ENCODE measurements at regions not wholly inside any gene's neighbourhood (a gene's known extent, or its start where the extent isn't known, plus 50 kb on each side); places are given as distances from the start of the nearest gene placed in this dataset.

DNA sequence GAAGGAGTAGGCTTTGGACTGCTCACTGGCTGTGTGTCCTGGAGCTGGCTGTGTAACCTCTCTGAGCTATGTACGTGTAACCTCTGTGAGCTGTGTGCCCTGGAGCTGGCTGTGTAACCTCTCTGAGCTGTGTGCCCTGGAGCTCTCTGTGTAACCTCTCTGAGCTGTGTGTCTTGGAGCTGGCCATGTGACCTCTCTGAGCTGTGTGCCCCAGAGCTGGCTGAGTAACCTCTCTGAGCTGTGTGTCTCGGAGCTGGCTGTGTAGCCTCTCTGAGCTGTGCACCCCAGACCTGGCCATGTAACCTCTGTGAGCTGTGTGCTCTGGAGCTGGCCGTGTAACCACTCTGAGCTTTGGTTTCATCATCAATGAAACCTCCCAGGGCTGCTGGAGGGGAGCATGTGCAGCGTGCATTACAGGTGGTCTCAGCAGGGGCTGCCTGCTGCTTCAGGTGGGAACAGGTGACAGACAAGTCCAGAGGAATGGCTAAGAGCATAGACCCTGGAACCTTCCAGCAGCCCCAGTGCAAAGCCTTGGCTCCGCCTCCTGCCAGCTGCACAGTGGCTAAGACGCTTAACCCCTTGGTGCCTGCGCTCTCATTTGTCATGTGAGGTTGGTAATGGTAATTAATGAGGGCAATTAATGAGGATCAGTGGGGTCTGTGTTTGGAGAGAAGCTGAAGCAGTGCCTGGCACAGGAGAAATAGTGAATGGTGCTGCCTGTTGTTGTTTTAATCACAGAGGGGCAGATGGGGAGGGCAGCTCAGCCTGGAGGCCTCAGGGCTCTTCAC lies 86.7 kb downstream of the KATNIP start:
- no peaks in the 10 kb centered on the region for H3K9me3 Mint-ChIP-seq
- H3K27ac Mint-ChIP-seq: no peak overlapping the region
- no peaks in the 10 kb centered on the region for H3K4me1 ChIP-seq (ENCODE audit: control insufficient read depth, insufficient read depth, low read length)
- H3K9ac ChIP-seq (ENCODE audit: extremely low read depth, low read length, poor library complexity, severe bottlenecking): no peak overlapping the region
- H3K27me3 Mint-ChIP-seq (ENCODE audit: insufficient read depth): no peaks in the 10 kb centered on the region
- H3K4me3 ChIP-seq (ENCODE audit: low read length): no peak overlapping the region
- no peak overlapping the region for H3K27ac ChIP-seq (ENCODE audit: low read depth, low read length)
- H3K27me3 ChIP-seq (ENCODE audit: control insufficient read depth, insufficient read depth, low read length, poor library complexity, severe bottlenecking): no peaks in the 10 kb centered on the region
- 81 to 85% methylated on average over 5 to 7 of the region's 7 CpGs for WGBS, 2 experiments (ENCODE audit: insufficient coverage in 1 of 2, insufficient read length in 1 of 2)
- no peak for DNase-seq
- TF ChIP-seq, protein P1, sequence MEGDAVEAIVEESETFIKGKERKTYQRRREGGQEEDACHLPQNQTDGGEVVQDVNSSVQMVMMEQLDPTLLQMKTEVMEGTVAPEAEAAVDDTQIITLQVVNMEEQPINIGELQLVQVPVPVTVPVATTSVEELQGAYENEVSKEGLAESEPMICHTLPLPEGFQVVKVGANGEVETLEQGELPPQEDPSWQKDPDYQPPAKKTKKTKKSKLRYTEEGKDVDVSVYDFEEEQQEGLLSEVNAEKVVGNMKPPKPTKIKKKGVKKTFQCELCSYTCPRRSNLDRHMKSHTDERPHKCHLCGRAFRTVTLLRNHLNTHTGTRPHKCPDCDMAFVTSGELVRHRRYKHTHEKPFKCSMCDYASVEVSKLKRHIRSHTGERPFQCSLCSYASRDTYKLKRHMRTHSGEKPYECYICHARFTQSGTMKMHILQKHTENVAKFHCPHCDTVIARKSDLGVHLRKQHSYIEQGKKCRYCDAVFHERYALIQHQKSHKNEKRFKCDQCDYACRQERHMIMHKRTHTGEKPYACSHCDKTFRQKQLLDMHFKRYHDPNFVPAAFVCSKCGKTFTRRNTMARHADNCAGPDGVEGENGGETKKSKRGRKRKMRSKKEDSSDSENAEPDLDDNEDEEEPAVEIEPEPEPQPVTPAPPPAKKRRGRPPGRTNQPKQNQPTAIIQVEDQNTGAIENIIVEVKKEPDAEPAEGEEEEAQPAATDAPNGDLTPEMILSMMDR (conservative IDR thresholded peaks at IDR 0.05): no peak
- no peak overlapping the region for H3K4me3 Mint-ChIP-seq
- peaks cover 2% of the 10 kb centered on the region for H3K4me1 Mint-ChIP-seq
- H3K36me3 ChIP-seq (ENCODE audit: control insufficient read depth, insufficient read depth, low read length): peaks cover 12% of the 10 kb centered on the region
- peaks cover 18% of the 10 kb centered on the region for H3K36me3 Mint-ChIP-seq (ENCODE audit: low read depth)
- H3K9me3 ChIP-seq (ENCODE audit: control insufficient read depth, low read length): no peaks in the 10 kb centered on the region

DNA sequence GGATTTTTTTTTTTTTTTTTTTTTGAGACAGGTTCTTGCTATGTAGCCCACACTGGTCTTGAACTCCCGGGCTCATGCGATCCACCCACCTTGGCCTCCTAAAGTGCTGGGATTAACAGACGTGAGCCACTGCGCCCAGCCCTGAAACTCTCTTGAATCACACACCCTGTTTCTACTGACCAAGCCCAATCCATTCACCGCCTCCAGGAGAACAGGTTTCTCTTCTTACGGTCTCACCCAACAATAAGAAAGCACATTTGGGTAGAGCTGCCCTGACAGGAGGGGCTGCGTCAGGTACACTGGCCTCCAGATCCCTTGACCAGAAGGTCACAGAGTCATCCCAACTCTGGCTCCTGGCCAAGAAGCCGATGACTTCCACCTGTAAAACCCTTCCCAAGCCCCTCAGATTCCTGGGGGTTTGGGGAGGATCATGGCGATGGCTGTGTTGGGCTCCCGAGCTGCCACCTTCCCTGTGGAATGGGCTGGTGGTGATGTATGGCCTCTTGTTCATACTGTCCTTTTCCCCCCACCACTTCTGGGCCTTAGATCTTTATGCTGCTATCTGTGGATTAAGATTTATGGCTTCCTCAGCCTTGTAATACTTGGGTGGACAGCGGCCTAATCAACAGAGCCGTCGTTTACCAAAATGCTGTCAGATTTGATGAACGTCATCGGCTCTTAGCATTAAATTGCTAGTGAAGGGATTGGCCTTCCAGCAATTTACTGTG lies 89.1 kb downstream of the KATNIP start:
- Mint-ChIP-seq H3K4me3 (no peak overlapping the region), H3K9me3 (peaks cover 2% of the 10 kb centered on the region), H3K27me3 (ENCODE audit: insufficient read depth) (no peaks in the 10 kb centered on the region), H3K36me3 (ENCODE audit: low read depth) (peaks cover 16% of the 10 kb centered on the region), H3K27ac (no peak overlapping the region), H3K4me1 (peaks cover 2% of the 10 kb centered on the region)
- H3K9me3 ChIP-seq (ENCODE audit: control insufficient read depth, low read length): no peaks in the 10 kb centered on the region
- peak overlapping the region; percentile 7 for H3K27ac ChIP-seq (ENCODE audit: low read depth, low read length)
- H3K4me3 ChIP-seq (ENCODE audit: low read length): no peak overlapping the region
- WGBS, 2 experiments (ENCODE audit: insufficient coverage in 1 of 2, insufficient read length in 1 of 2): 93 to 99% methylated on average over 12 to 15 of the region's 15 CpGs
- H3K27me3 ChIP-seq (ENCODE audit: control insufficient read depth, insufficient read depth, low read length, poor library complexity, severe bottlenecking): no peaks in the 10 kb centered on the region
- peaks cover 9% of the 10 kb centered on the region for H3K36me3 ChIP-seq (ENCODE audit: control insufficient read depth, insufficient read depth, low read length)
- TF ChIP-seq, protein P1 (conservative IDR thresholded peaks at IDR 0.05): no peak
- DNase-seq: no peak
- no peaks in the 10 kb centered on the region for H3K4me1 ChIP-seq (ENCODE audit: control insufficient read depth, insufficient read depth, low read length)
- no peak overlapping the region for H3K9ac ChIP-seq (ENCODE audit: extremely low read depth, low read length, poor library complexity, severe bottlenecking)

DNA sequence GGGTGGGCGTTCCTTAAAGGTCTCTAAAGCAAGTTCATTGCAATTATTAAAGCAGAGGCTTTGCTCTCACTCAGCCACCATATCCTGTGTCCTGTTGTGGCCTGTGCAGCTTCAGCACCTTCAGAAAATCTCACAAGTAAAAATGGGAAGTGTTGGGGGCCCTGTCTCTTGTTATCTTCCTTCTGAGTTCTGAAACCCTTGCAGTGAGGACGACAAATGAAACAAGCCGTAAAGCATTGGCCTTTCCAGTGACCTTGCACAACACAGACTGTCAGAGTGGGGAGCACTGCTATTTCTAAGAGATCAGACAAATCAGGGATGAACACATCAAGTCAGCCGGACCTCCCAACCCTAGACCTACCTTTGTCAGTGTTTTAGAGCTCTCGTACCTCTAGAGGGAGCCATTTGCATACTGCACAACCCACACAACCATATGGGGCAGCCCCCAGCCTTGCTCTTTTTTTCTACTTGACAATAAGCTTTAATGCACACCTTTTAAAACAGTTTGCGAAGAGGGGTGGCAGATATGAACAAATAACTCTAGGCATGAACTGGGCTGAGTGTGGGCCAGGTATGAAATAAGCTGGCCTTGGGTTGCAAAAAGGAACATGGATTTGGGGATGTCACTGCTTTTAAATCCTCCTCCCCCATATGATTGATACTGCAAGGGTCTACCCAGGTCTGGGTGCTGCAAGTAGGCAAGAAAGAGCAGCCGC lies 89.8 kb downstream of the KATNIP start:
- H3K27ac ChIP-seq (ENCODE audit: low read depth, low read length): peak overlapping the region; percentile 7
- no peak overlapping the region for H3K9ac ChIP-seq (ENCODE audit: extremely low read depth, low read length, poor library complexity, severe bottlenecking)
- no peaks in the 10 kb centered on the region for H3K27me3 Mint-ChIP-seq (ENCODE audit: insufficient read depth)
- H3K4me3 ChIP-seq (ENCODE audit: low read length): no peak overlapping the region
- H3K4me1 ChIP-seq (ENCODE audit: control insufficient read depth, insufficient read depth, low read length): no peaks in the 10 kb centered on the region
- DNase-seq: peak; percentile 78
- peaks cover 9% of the 10 kb centered on the region for H3K36me3 ChIP-seq (ENCODE audit: control insufficient read depth, insufficient read depth, low read length)
- peaks cover 20% of the 10 kb centered on the region for H3K36me3 Mint-ChIP-seq (ENCODE audit: low read depth)
- TF ChIP-seq, protein P1 (conservative IDR thresholded peaks at IDR 0.05): peak; percentile 84
- H3K9me3 Mint-ChIP-seq: peaks cover 2% of the 10 kb centered on the region
- H3K4me3 Mint-ChIP-seq: no peak overlapping the region
- no peaks in the 10 kb centered on the region for H3K9me3 ChIP-seq (ENCODE audit: control insufficient read depth, low read length)
- no peaks in the 10 kb centered on the region for H3K27me3 ChIP-seq (ENCODE audit: control insufficient read depth, insufficient read depth, low read length, poor library complexity, severe bottlenecking)
- no peak overlapping the region for H3K27ac Mint-ChIP-seq
- peaks cover 2% of the 10 kb centered on the region for H3K4me1 Mint-ChIP-seq
- WGBS, 2 experiments (ENCODE audit: insufficient coverage in 1 of 2, insufficient read length in 1 of 2): 67 to 68% methylated on average over 4 to 7 of the region's 7 CpGs
